ENCODE measurements at regions not wholly inside any gene's neighbourhood (a gene's known extent, or its start where the extent isn't known, plus 50 kb on each side); places are given as distances from the start of the nearest gene placed in this dataset.

DNA sequence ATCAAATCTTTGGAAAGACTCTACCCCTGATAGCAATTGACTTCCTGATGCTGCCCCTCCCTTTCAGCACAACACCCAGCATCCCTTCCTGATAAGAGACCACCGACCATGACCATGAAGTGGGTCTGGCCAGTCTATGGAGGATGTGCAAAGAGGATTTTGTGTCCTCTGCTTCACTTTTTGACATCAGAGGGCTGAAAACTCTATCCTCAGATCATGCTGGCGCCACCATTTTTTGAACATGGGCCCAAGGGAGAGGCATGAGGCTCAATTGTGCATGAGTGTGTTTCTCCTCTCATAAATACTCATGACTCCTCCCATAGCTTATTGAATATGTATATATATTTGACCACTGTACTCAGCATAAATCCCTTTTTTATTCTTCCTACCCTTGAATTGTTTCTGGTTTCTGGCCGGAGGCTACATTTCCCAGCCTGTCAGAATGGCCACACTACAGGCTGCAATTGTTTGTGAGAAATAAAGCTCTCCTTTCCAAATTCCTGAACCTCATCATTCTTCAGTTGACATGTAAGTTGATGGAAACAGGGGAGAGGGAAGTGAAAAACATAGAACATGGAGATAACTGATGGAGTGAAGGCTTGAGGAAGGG, 314.1 kb downstream of the MYCN start:
- TF ChIP-seq, protein P1, sequence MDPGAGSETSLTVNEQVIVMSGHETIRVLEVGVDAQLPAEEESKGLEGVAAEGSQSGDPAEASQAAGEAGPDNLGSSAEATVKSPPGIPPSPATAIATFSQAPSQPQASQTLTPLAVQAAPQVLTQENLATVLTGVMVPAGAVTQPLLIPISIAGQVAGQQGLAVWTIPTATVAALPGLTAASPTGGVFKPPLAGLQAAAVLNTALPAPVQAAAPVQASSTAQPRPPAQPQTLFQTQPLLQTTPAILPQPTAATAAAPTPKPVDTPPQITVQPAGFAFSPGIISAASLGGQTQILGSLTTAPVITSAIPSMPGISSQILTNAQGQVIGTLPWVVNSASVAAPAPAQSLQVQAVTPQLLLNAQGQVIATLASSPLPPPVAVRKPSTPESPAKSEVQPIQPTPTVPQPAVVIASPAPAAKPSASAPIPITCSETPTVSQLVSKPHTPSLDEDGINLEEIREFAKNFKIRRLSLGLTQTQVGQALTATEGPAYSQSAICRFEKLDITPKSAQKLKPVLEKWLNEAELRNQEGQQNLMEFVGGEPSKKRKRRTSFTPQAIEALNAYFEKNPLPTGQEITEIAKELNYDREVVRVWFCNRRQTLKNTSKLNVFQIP (CRISPR knock-in tag; IDR thresholded peaks at IDR 0.05; ENCODE audit: borderline replicate concordance, low read depth): no peak
- no peak for TF ChIP-seq TOX (CRISPR knock-in tag; IDR thresholded peaks at IDR 0.05; ENCODE audit: borderline replicate concordance)
- TF ChIP-seq, protein P2, sequence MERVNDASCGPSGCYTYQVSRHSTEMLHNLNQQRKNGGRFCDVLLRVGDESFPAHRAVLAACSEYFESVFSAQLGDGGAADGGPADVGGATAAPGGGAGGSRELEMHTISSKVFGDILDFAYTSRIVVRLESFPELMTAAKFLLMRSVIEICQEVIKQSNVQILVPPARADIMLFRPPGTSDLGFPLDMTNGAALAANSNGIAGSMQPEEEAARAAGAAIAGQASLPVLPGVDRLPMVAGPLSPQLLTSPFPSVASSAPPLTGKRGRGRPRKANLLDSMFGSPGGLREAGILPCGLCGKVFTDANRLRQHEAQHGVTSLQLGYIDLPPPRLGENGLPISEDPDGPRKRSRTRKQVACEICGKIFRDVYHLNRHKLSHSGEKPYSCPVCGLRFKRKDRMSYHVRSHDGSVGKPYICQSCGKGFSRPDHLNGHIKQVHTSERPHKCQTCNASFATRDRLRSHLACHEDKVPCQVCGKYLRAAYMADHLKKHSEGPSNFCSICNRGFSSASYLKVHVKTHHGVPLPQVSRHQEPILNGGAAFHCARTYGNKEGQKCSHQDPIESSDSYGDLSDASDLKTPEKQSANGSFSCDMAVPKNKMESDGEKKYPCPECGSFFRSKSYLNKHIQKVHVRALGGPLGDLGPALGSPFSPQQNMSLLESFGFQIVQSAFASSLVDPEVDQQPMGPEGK (CRISPR knock-in tag; IDR thresholded peaks at IDR 0.05; ENCODE audit: borderline replicate concordance): no peak
- no peak for TF ChIP-seq OSR1 (CRISPR knock-in tag; IDR thresholded peaks at IDR 0.05)
- no peak for TF ChIP-seq ISL1 (CRISPR knock-in tag; IDR thresholded peaks at IDR 0.05)
- TF ChIP-seq ESRRG (CRISPR knock-in tag; IDR thresholded peaks at IDR 0.05): no peak
- TF ChIP-seq SNAI2 (CRISPR knock-in tag; IDR thresholded peaks at IDR 0.05): no peak
- TF ChIP-seq CSDC2 (CRISPR knock-in tag; IDR thresholded peaks at IDR 0.05): no peak
- no peak for TF ChIP-seq ZC3H10 (CRISPR knock-in tag; IDR thresholded peaks at IDR 0.05)
- TF ChIP-seq TCF4 (CRISPR knock-in tag; IDR thresholded peaks at IDR 0.05; ENCODE audit: borderline replicate concordance): no peak
- TF ChIP-seq, protein P3, sequence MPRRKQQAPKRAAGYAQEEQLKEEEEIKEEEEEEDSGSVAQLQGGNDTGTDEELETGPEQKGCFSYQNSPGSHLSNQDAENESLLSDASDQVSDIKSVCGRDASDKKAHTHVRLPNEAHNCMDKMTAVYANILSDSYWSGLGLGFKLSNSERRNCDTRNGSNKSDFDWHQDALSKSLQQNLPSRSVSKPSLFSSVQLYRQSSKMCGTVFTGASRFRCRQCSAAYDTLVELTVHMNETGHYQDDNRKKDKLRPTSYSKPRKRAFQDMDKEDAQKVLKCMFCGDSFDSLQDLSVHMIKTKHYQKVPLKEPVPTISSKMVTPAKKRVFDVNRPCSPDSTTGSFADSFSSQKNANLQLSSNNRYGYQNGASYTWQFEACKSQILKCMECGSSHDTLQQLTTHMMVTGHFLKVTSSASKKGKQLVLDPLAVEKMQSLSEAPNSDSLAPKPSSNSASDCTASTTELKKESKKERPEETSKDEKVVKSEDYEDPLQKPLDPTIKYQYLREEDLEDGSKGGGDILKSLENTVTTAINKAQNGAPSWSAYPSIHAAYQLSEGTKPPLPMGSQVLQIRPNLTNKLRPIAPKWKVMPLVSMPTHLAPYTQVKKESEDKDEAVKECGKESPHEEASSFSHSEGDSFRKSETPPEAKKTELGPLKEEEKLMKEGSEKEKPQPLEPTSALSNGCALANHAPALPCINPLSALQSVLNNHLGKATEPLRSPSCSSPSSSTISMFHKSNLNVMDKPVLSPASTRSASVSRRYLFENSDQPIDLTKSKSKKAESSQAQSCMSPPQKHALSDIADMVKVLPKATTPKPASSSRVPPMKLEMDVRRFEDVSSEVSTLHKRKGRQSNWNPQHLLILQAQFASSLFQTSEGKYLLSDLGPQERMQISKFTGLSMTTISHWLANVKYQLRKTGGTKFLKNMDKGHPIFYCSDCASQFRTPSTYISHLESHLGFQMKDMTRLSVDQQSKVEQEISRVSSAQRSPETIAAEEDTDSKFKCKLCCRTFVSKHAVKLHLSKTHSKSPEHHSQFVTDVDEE (CRISPR knock-in tag; IDR thresholded peaks at IDR 0.05): no peak
- TF ChIP-seq, protein P4, sequence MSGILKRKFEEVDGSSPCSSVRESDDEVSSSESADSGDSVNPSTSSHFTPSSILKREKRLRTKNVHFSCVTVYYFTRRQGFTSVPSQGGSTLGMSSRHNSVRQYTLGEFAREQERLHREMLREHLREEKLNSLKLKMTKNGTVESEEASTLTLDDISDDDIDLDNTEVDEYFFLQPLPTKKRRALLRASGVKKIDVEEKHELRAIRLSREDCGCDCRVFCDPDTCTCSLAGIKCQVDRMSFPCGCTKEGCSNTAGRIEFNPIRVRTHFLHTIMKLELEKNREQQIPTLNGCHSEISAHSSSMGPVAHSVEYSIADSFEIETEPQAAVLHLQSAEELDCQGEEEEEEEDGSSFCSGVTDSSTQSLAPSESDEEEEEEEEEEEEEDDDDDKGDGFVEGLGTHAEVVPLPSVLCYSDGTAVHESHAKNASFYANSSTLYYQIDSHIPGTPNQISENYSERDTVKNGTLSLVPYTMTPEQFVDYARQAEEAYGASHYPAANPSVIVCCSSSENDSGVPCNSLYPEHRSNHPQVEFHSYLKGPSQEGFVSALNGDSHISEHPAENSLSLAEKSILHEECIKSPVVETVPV (CRISPR knock-in tag; IDR thresholded peaks at IDR 0.05): no peak
